IMR-90 (cell line): ENCODE measurements at regions not wholly inside any gene's neighbourhood (a gene's known extent, or its start where the extent isn't known, plus 50 kb on each side); places are given as distances from the start of the nearest gene placed in this dataset.

Experiments used
- ATAC-seq: fragments of 200-7000 bp; cut with Tn5 transposase; 2 replicates; pipeline ENCODE4 v1.9.1; 2020; ENCODE audit warnings: low read depth, mild to moderate bottlenecking, moderate library complexity
- BruUV-seq: library from RNA; stranded (reverse); fragments of 400-500 nt; replicated peaks from 2 replicates; lab custom pipeline; 2021; lab: Mats Ljungman, UMichigan
- CTCF ChIA-PET: fragments of 300-600 bp; formaldehyde crosslinking; extraction: SDS; loops from one replicate; lab custom pipeline; 2021; ENCODE audit warnings: antibody characterized with exemption; lab: Yijun Ruan, JAX
- POLR2A ChIA-PET: fragments of 300-600 bp; sonication (Branson Sonifier 250); formaldehyde crosslinking; loops from one replicate; lab custom pipeline; 2022; ENCODE audit warnings: antibody characterized with exemption; ENCODE audit not compliant: unreplicated experiment; lab: Charles Lee
- DNase-seq: peaks from one replicate; pipeline ENCODE4 v3.0.0; 2013
- H2AFZ ChIP-seq: replicated peaks from 2 replicates; pipeline ENCODE3; 2013; ENCODE audit warnings: low read length, mild to moderate bottlenecking; ENCODE audit not compliant: poor library complexity
- H2AK5ac ChIP-seq: 2 replicates; pipeline ENCODE4 v1.6.1; 2013; ENCODE audit warnings: low read depth, low read length, inconsistent platforms
- H2AK9ac ChIP-seq: replicated peaks from 2 replicates; pipeline ENCODE3; 2013; ENCODE audit warnings: mild to moderate bottlenecking, low read depth, low read length, moderate library complexity; ENCODE audit not compliant: poor library complexity
- H2BK120ac ChIP-seq: 2 replicates; pipeline ENCODE4 v1.6.1; 2013; ENCODE audit warnings: low read depth, low read length, inconsistent platforms
- H2BK15ac ChIP-seq: 3 replicates; pipeline ENCODE4 v1.6.1; 2013; ENCODE audit warnings: low read depth, low read length, inconsistent platforms
- H2BK20ac ChIP-seq: 2 replicates; pipeline ENCODE4 v1.6.1; 2013; ENCODE audit warnings: low read depth, mild to moderate bottlenecking, inconsistent platforms, low read length, moderate library complexity
- H2BK5ac ChIP-seq: 2 replicates; pipeline ENCODE4 v1.6.1; 2013; ENCODE audit warnings: mild to moderate bottlenecking, low read depth, low read length, inconsistent platforms; ENCODE audit not compliant: poor library complexity, severe bottlenecking
- H3K14ac ChIP-seq: replicated peaks from 2 replicates; pipeline ENCODE4 v1.6.1; 2013; ENCODE audit warnings: low read depth, low read length, inconsistent platforms
- H3K18ac ChIP-seq: 2 replicates; pipeline ENCODE4 v1.6.1; 2013; ENCODE audit warnings: low read depth, low read length, control low read depth
- H3K23ac ChIP-seq: 2 replicates; pipeline ENCODE4 v1.6.1; 2013; ENCODE audit warnings: low read depth, low read length, inconsistent platforms
- H3K27ac ChIP-seq: 2 replicates; pipeline ENCODE4 v1.5.1; 2013; ENCODE audit warnings: mild to moderate bottlenecking, control low read depth, low read length; ENCODE audit not compliant: insufficient read depth
- H3K27me3 ChIP-seq: 2 replicates; pipeline ENCODE4 v1.6.1; 2013; ENCODE audit warnings: low read length; ENCODE audit not compliant: control insufficient read depth, insufficient read depth
- H3K36me3 ChIP-seq: 2 replicates; pipeline ENCODE4 v1.6.1; 2013; ENCODE audit warnings: low read length, mixed read lengths; ENCODE audit not compliant: control insufficient read depth, insufficient read depth
- H3K4ac ChIP-seq: 2 replicates; pipeline ENCODE4 v1.6.1; 2013; ENCODE audit warnings: low read depth, low read length, inconsistent platforms
- H3K4me1 ChIP-seq: 2 replicates; pipeline ENCODE4 v1.6.1; 2013; ENCODE audit warnings: low read length, mixed read lengths; ENCODE audit not compliant: control insufficient read depth, insufficient read depth
- H3K4me2 ChIP-seq: 2 replicates; pipeline ENCODE4 v1.6.1; 2013; ENCODE audit warnings: low read depth, mild to moderate bottlenecking, control low read depth, low read length, moderate library complexity
- H3K4me3 ChIP-seq: 2 replicates; pipeline ENCODE4 v1.5.1; 2013; ENCODE audit warnings: low read depth, mild to moderate bottlenecking, control low read depth, low read length, moderate library complexity; ENCODE audit not compliant: insufficient read depth
- H3K56ac ChIP-seq: 2 replicates; pipeline ENCODE4 v1.6.1; 2013; ENCODE audit warnings: low read length, inconsistent platforms; ENCODE audit not compliant: insufficient read depth; ENCODE audit errors: extremely low read depth
- H3K79me1 ChIP-seq, 2 experiments: 2 replicates each; pipeline ENCODE4 v1.6.1; 2013; ENCODE audit warnings: low read length in 2 of 2, inconsistent platforms in 1 of 2, low read depth in 1 of 2
- H3K9ac ChIP-seq: 2 replicates; pipeline ENCODE4 v1.6.1; 2013; ENCODE audit warnings: low read depth, low read length, control low read depth
- H3K9me1 ChIP-seq: 2 replicates; pipeline ENCODE4 v1.6.1; 2013; ENCODE audit warnings: low read length, inconsistent platforms; ENCODE audit not compliant: insufficient read depth
- H3K9me3 ChIP-seq: 2 replicates; pipeline ENCODE4 v1.6.1; 2013; ENCODE audit warnings: low read length; ENCODE audit not compliant: control insufficient read depth, insufficient read depth
- H4K20me1 ChIP-seq: 2 replicates; pipeline ENCODE4 v1.6.1; 2013; ENCODE audit warnings: low read length, inconsistent platforms; ENCODE audit not compliant: insufficient read depth
- H4K5ac ChIP-seq: 2 replicates; pipeline ENCODE4 v1.6.1; 2013; ENCODE audit warnings: mild to moderate bottlenecking, low read depth, low read length, control low read depth
- H4K8ac ChIP-seq, 2 experiments: 2 replicates each; pipeline ENCODE4 v1.6.1; 2013; ENCODE audit warnings: low read depth in 2 of 2, low read length in 2 of 2, control low read depth in 1 of 2, inconsistent platforms in 1 of 2
- H4K91ac ChIP-seq: 2 replicates; pipeline ENCODE4 v1.6.1; 2013; ENCODE audit warnings: low read depth, low read length, inconsistent platforms; ENCODE audit not compliant: insufficient read depth
- CEBPB ChIP-seq: IDR thresholded peaks from 2 replicates; pipeline ENCODE4 v1.6.1; 2012; ENCODE audit warnings: low read depth, low read length, improper control_type of control experiment
- CHD1 ChIP-seq: IDR thresholded peaks from 2 replicates; pipeline ENCODE4 v1.6.1; 2012; ENCODE audit warnings: low read depth, low read length, improper control_type of control experiment
- FOS ChIP-seq: fragments of 150-350 bp; IDR thresholded peaks from 2 replicates; pipeline ENCODE4 v1.6.1; 2016; ENCODE audit warnings: low read depth, low read length
- MAZ ChIP-seq: IDR thresholded peaks from 2 replicates; pipeline ENCODE4 v1.6.1; 2012; ENCODE audit warnings: low read depth, mild to moderate bottlenecking, low read length, improper control_type of control experiment, moderate library complexity, borderline replicate concordance
- NFE2L2 ChIP-seq: fragments of 150-350 bp; IDR thresholded peaks from 2 replicates; pipeline ENCODE4 v1.6.1; 2016; ENCODE audit warnings: low read depth, mild to moderate bottlenecking, low read length
- RCOR1 ChIP-seq: IDR thresholded peaks from 2 replicates; pipeline ENCODE4 v1.6.1; 2012; ENCODE audit warnings: mild to moderate bottlenecking, low read length, improper control_type of control experiment; ENCODE audit not compliant: insufficient replicate concordance
- RFX5 ChIP-seq: IDR thresholded peaks from 2 replicates; pipeline ENCODE4 v1.8.0; 2012; ENCODE audit warnings: low read depth, mild to moderate bottlenecking, low read length, moderate library complexity
- WGBS, 2 experiments: methylation state at CpG; one replicate each; pipeline versions ENCODE4 v1.1.5 to v1.1.7; 2013; ENCODE audit warnings: missing lambda C conversion rate in 2 of 2; ENCODE audit not compliant: insufficient read length in 1 of 2; ENCODE audit errors: extremely low coverage in 2 of 2; 5-methylcytosine and 5-hydroxymethylcytosine counted together
- dilution Hi-C: fragments of 300-500 bp; cut with HindIII; formaldehyde crosslinking; loops from one replicate; pipeline ENCODE4 v1.14.3; 2018; ENCODE audit warnings: low sequenced_read_pairs; ENCODE audit not compliant: unreplicated experiment
- in situ Hi-C: fragments of 300-500 bp; cut with MboI; formaldehyde crosslinking; loops from 3 replicates; pipeline ENCODE4 v1.14.3; 2019; ENCODE audit warnings: low sequenced_read_pairs, inconsistent platforms, mixed read lengths
- intact Hi-C: fragments of 100-400 bp; cut with micrococcal nuclease; formaldehyde crosslinking; loops from 2 replicates; pipeline ENCODE4 v1.10.0; 2022
- TF ChIP-seq, protein P1 (sequence below): conservative IDR thresholded peaks from 2 replicates; pipeline ENCODE4 v1.5.1; 2012; ENCODE audit warnings: mild to moderate bottlenecking, low read depth, low read length, improper control_type of control experiment
- TF ChIP-seq, protein P2 (sequence below): fragments of 150-350 bp; IDR thresholded peaks from 2 replicates; pipeline ENCODE4 v1.6.1; 2016; ENCODE audit warnings: low read depth, mild to moderate bottlenecking, low read length, moderate library complexity, borderline replicate concordance

DNA sequence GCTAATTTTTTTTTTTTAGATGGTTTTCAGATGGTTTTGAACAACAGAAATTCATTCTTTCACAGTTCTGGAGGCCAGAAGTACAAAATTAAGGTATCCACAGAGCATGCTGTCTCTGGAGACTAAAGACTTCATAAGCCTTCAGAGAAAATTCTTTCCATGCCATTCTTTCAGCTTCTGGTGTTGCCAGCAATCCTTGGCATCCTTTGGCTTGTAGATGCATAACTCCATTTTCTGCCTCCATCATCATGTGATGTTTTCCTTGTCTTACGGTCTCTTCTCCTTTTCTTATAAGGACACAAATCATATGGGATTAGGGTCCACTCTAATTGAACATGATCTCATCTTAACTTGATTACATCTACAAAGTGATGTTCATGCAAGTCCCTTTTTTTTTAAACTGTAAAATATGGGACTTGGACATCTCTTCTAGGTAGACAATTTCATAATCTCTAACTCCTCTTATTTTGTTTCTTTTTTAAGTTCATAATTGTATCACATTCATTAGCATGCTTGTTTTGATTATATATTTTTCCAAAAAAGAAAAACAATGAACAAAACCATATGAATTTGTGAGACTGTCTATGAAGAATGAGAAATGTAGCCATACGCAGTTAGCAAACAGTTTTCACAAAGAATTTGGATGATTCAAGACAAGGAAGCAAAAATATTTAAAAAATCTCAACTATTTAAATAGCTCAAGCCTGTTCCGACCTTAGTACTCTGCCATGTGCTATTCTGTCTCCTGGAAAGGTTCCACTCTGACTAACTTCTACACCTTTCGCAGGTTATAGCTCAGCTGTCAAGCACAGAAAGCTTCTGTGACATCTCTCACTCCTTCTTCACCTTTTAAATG is 53.1 kb upstream of the GIMD1 start:
- DNase-seq (peak; percentile 12), ATAC-seq (peak; percentile 82)
- H3K4ac ChIP-seq, result no peak overlapping the region
- intact Hi-C loops, result no loop called here
- H3K9me1 ChIP-seq, result no peaks in the 10 kb centered on the region
- H3K56ac ChIP-seq, result no peak overlapping the region
- no peak overlapping the region for H2BK15ac ChIP-seq
- no peak overlapping the region for H3K23ac ChIP-seq
- H2BK20ac ChIP-seq, result no peak overlapping the region
- H4K8ac ChIP-seq, result no peak overlapping the region
- no TSS peak for BruUV-seq
- no peaks in the 10 kb centered on the region for H3K9me3 ChIP-seq
- no peak overlapping the region for H4K5ac ChIP-seq
- TF ChIP-seq CEBPB, result no peak
- TF ChIP-seq CHD1, result no peak
- no peak for TF ChIP-seq MAZ
- TF ChIP-seq, protein P1, sequence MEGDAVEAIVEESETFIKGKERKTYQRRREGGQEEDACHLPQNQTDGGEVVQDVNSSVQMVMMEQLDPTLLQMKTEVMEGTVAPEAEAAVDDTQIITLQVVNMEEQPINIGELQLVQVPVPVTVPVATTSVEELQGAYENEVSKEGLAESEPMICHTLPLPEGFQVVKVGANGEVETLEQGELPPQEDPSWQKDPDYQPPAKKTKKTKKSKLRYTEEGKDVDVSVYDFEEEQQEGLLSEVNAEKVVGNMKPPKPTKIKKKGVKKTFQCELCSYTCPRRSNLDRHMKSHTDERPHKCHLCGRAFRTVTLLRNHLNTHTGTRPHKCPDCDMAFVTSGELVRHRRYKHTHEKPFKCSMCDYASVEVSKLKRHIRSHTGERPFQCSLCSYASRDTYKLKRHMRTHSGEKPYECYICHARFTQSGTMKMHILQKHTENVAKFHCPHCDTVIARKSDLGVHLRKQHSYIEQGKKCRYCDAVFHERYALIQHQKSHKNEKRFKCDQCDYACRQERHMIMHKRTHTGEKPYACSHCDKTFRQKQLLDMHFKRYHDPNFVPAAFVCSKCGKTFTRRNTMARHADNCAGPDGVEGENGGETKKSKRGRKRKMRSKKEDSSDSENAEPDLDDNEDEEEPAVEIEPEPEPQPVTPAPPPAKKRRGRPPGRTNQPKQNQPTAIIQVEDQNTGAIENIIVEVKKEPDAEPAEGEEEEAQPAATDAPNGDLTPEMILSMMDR, result no peak
- no peak for TF ChIP-seq RCOR1
- TF ChIP-seq RFX5, result no peak
- TF ChIP-seq FOS, result no peak
- TF ChIP-seq, protein P2, sequence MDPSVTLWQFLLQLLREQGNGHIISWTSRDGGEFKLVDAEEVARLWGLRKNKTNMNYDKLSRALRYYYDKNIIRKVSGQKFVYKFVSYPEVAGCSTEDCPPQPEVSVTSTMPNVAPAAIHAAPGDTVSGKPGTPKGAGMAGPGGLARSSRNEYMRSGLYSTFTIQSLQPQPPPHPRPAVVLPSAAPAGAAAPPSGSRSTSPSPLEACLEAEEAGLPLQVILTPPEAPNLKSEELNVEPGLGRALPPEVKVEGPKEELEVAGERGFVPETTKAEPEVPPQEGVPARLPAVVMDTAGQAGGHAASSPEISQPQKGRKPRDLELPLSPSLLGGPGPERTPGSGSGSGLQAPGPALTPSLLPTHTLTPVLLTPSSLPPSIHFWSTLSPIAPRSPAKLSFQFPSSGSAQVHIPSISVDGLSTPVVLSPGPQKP, result no peak
- no peak for TF ChIP-seq NFE2L2
- H2BK5ac ChIP-seq, result no peak overlapping the region
- H3K27ac ChIP-seq, result no peak overlapping the region
- H3K27me3 ChIP-seq, result no peaks in the 10 kb centered on the region
- dilution Hi-C loops, result no loop called here
- H3K9ac ChIP-seq, result no peak overlapping the region
- no peak overlapping the region for H4K91ac ChIP-seq
- H3K4me1 ChIP-seq, result peaks cover 3% of the 10 kb centered on the region; the same call in 1 of the 2 replicates
- H3K36me3 ChIP-seq, result no peaks in the 10 kb centered on the region
- POLR2A ChIA-PET, result interaction anchor here (0.6 kb wide), 1 partner anchor 1491 kb away, joined by 5 read pairs; no protein-coding TSS in a partner anchor
- CTCF ChIA-PET, result interaction anchor here (0.6 to 0.7 kb wide), 2 partner anchors 196 to 1839 kb away, joined by 3 to 6 read pairs; no protein-coding TSS in a partner anchor
- no peak overlapping the region for H2AK9ac ChIP-seq
- no peak overlapping the region; the same call in 1 of the 2 replicates for H3K4me2 ChIP-seq
- in situ Hi-C loops, result no loop called here
- no peaks in the 10 kb centered on the region for H4K20me1 ChIP-seq
- H3K4me3 ChIP-seq, result no peak overlapping the region
- no peaks in the 10 kb centered on the region for H3K79me1 ChIP-seq
- no peak overlapping the region for H3K14ac ChIP-seq
- no CpG with 5 or more reads among the region's 4 CpGs for WGBS, 2 experiments
- no peak overlapping the region for H2AK5ac ChIP-seq
- H3K18ac ChIP-seq, result no peak overlapping the region
- peak overlapping the region; percentile 32; the same call in 1 of the 2 replicates for H2BK120ac ChIP-seq
- no peak overlapping the region for H2AFZ ChIP-seq
